Transverse colon (tissue), 4 donors: ENCODE measurements at regions not wholly inside any gene's neighbourhood (a gene's known extent, or its start where the extent isn't known, plus 50 kb on each side); places are given as distances from the start of the nearest gene placed in this dataset.
"Not testable (repeated sequence)": the region's sequence is repeated elsewhere in the genome, so short reads cannot be mapped to it uniquely, and the experiment has no call there.

Experiments used
- DNase-seq: peaks from one replicate; pipeline ENCODE4 v3.0.0-alpha.2; 2019
- H3K27ac ChIP-seq, 4 donors: fragments of 200-600 bp; sonication (generic); 2 replicates each; pipeline ENCODE4 v1.5.1; 2016 to 2018; ENCODE audit warnings: inconsistent platforms in 4 of 4
- H3K27me3 ChIP-seq: fragments of 200-600 bp; sonication (generic); 2 replicates; pipeline ENCODE4 v1.5.1; 2017; ENCODE audit warnings: inconsistent platforms
- H3K36me3 ChIP-seq, 4 donors: fragments of 200-600 bp; sonication (generic); 2 replicates each; pipeline ENCODE4 v1.5.1; 2017 to 2019; ENCODE audit warnings: inconsistent platforms in 4 of 4
- H3K4me1 ChIP-seq, 4 donors: fragments of 200-600 bp; sonication (generic); 2 replicates each; pipeline ENCODE4 v1.5.1; 2017 to 2020; ENCODE audit warnings: inconsistent platforms in 4 of 4
- H3K4me3 ChIP-seq, 4 donors: fragments of 200-600 bp; sonication (generic); 1 replicate in 1 of 4; 2 replicates in 3 of 4; pipeline versions ENCODE4 v1.5.1 to v1.6.1; 2017 to 2019; ENCODE audit warnings: inconsistent platforms in 4 of 4
- H3K9me3 ChIP-seq, 2 donors: fragments of 200-600 bp; sonication (generic); 2 replicates each; pipeline ENCODE4 v1.5.1; 2017 to 2019; ENCODE audit warnings: inconsistent platforms in 2 of 2
- CTCF ChIP-seq, 5 experiments: fragments of 200-600 bp in 3 of 5; fragments of 450-650 bp in 2 of 5; sonication (generic) in 3 of 5; IDR thresholded peaks; 1 replicate in 2 of 5; 2 replicates in 3 of 5; pipeline ENCODE4 v1.5.1; 2016 to 2017; ENCODE audit warnings: antibody characterized with exemption in 5 of 5, inconsistent platforms in 3 of 5, mild to moderate bottlenecking in 2 of 5, moderate library complexity in 1 of 5
- EP300 ChIP-seq: sonication (generic); formaldehyde crosslinking; IDR thresholded peaks from one replicate; pipeline ENCODE4 v1.6.1; 2017; ENCODE audit warnings: antibody characterized with exemption, low read depth
- POLR2A ChIP-seq: fragments of 450-650 bp; IDR thresholded peaks from one replicate; pipeline ENCODE4 v1.6.1; 2016; ENCODE audit warnings: antibody characterized with exemption, mild to moderate bottlenecking, moderate library complexity
- POLR2AphosphoS5 ChIP-seq, 3 donors: sonication (generic); formaldehyde crosslinking; IDR thresholded peaks; one replicate each; pipeline ENCODE4 v1.6.1; 2016; ENCODE audit warnings: antibody characterized with exemption in 3 of 3
- WGBS, 2 donors: methylation state at CpG; one replicate each; pipeline ENCODE4 v1.1.5; 2018; ENCODE audit warnings: low coverage in 1 of 2; 5-methylcytosine and 5-hydroxymethylcytosine counted together
- in situ Hi-C, 4 donors: fragments of 200-750 bp; cut with MboI; loops; one replicate each; pipeline versions ENCODE4 v1.15.0 to v1.15.1; 2017; ENCODE audit warnings: low sequenced_read_pairs in 3 of 4, low pct_ligation_motif_present in 1 of 4, low pct_unique_long_range_greater_than_20kb in 1 of 4
- intact Hi-C: fragments of 100-400 bp; cut with DNase I; formaldehyde crosslinking; loops from one replicate; pipeline ENCODE4 v1.15.1; 2023; ENCODE audit warnings: low total_unique reads

GRCh38 chr1:238701024-238701423 lies 685.3 kb upstream of the CHRM3 start:
- intact Hi-C loops (no loop called here), in situ Hi-C loops (no loop called here)
- Histone ChIP-seq H3K36me3 (no peaks in the 10 kb centered on the region), H3K9me3 (no peaks in the 10 kb centered on the region), H3K4me1 (no peaks in the 10 kb centered on the region), H3K27me3 (no peaks in the 10 kb centered on the region), H3K27ac (no peak overlapping the region), H3K4me3 (no peak overlapping the region)
- DNase-seq, result no peak
- WGBS, 2 donors, result 89 to 95% methylated on average over 2 to 5 of the region's 5 CpGs
- TF ChIP-seq EP300 (no peak), POLR2AphosphoS5 (IDR thresholded peaks at IDR 0.05) (no peak), POLR2A (no peak), CTCF (IDR thresholded peaks at IDR 0.05) (no peak)

GRCh38 chr1:238690415-238690814 lies 696.0 kb upstream of the CHRM3 start:
- DNase-seq, result no peak
- intact Hi-C loops (no loop called here), in situ Hi-C loops (no loop called here)
- no peak for TF ChIP-seq EP300
- TF ChIP-seq CTCF (IDR thresholded peaks at IDR 0.05), result no peak
- TF ChIP-seq POLR2A, result no peak
- no peak for TF ChIP-seq POLR2AphosphoS5 (IDR thresholded peaks at IDR 0.05)
- Histone ChIP-seq H3K27ac (no peak overlapping the region), H3K4me1 (no peaks in the 10 kb centered on the region), H3K27me3 (no peaks in the 10 kb centered on the region), H3K36me3 (no peaks in the 10 kb centered on the region), H3K9me3 (no peaks in the 10 kb centered on the region), H3K4me3 (no peak overlapping the region)

GRCh38 chr1:238684576-238684975 lies 701.8 kb upstream of the CHRM3 start:
- H3K36me3 ChIP-seq, DNase-seq, H3K4me3 ChIP-seq, H3K9me3 ChIP-seq, in situ Hi-C loops, H3K27ac ChIP-seq, H3K27me3 ChIP-seq, intact Hi-C loops, H3K4me1 ChIP-seq: not testable (repeated sequence)
- 94% methylated on average over 19 of the region's 27 CpGs; no CpG with 5 or more reads in 1 of the 2 donors for WGBS, 2 donors

GRCh38 chr1:238681451-238681850 lies 704.9 kb upstream of the CHRM3 start:
- TF ChIP-seq CTCF (IDR thresholded peaks at IDR 0.05) (no peak), POLR2A (no peak), POLR2AphosphoS5 (IDR thresholded peaks at IDR 0.05) (no peak), EP300 (no peak)
- Histone ChIP-seq H3K4me3 (no peak overlapping the region), H3K36me3 (no peaks in the 10 kb centered on the region), H3K27me3 (no peaks in the 10 kb centered on the region), H3K27ac (no peak overlapping the region), H3K9me3 (no peaks in the 10 kb centered on the region), H3K4me1 (no peaks in the 10 kb centered on the region)
- DNase-seq, result no peak
- in situ Hi-C loops, result no loop called here
- intact Hi-C loops, result no loop called here
- WGBS, 2 donors, result 89 to 93% methylated on average over 4 of the region's 4 CpGs

- in situ Hi-C loops (no loop called here), intact Hi-C loops (no loop called here)
- Histone ChIP-seq H3K36me3 (no peaks in the 10 kb centered on the region), H3K9me3 (no peaks in the 10 kb centered on the region), H3K27me3 (no peaks in the 10 kb centered on the region), H3K27ac (no peak overlapping the region), H3K4me3 (no peak overlapping the region), H3K4me1 (no peaks in the 10 kb centered on the region)
- TF ChIP-seq POLR2A (no peak), CTCF (IDR thresholded peaks at IDR 0.05) (no peak), EP300 (no peak), POLR2AphosphoS5 (IDR thresholded peaks at IDR 0.05) (no peak)
- DNase-seq, result no peak
- 86 to 94% methylated on average over 4 to 5 of the region's 5 CpGs for WGBS, 2 donors
Measured at GRCh38 chr1:238681021-238681420, 705.3 kb upstream of the CHRM3 start.
